Natural killer cell treated with Interleukin-12 subunit alpha and Interleukin-12 subunit beta and Interleukin-15 and Interleukin-18, amount 100 ng/mL, for 72 hours (primary cell): ENCODE measurements at regions not wholly inside any gene's neighbourhood (a gene's known extent, or its start where the extent isn't known, plus 50 kb on each side); places are given as distances from the start of the nearest gene placed in this dataset.

Experiments used
- ATAC-seq, 2 donors: fragments of 150-1000 bp; cut with Tn5 transposase in 1 of 2; sonication (Bioruptor Pico), chemical (Tn5 transposase) in 1 of 2; 2 replicates each; pipeline ENCODE4 v1.10.0; 2021
- DNase-seq: peaks from one replicate; pipeline ENCODE4 v3.0.0; 2022; ENCODE audit warnings: low spot score
- H3K27ac Mint-ChIP-seq, 2 donors: 1 replicate in 1 of 2; 2 replicates in 1 of 2; pipeline ENCODE4 v1.8.0; 2022; ENCODE audit warnings: mixed read lengths in 2 of 2, mild to moderate bottlenecking in 1 of 2, moderate library complexity in 1 of 2
- H3K27me3 Mint-ChIP-seq, 2 donors: 1 replicate in 1 of 2; 2 replicates in 1 of 2; pipeline ENCODE4 v1.8.0; 2022; ENCODE audit warnings: mixed read lengths in 2 of 2
- H3K36me3 Mint-ChIP-seq: one replicate; pipeline ENCODE4 v1.8.0; 2022; ENCODE audit warnings: mixed read lengths
- H3K4me1 Mint-ChIP-seq, 2 donors: 1 replicate in 1 of 2; 2 replicates in 1 of 2; pipeline ENCODE4 v1.8.0; 2022; ENCODE audit warnings: low read depth in 2 of 2, mixed read lengths in 2 of 2, mild to moderate bottlenecking in 1 of 2
- H3K4me3 Mint-ChIP-seq: one replicate; pipeline ENCODE4 v1.8.0; 2022; ENCODE audit warnings: mixed read lengths
- H3K9me3 Mint-ChIP-seq: 2 replicates; pipeline ENCODE4 v1.8.0; 2022; ENCODE audit warnings: mixed read lengths

GRCh38 chrX:145682518-145683298 lies 134.9 kb upstream of the SLITRK2 start:
- Mint-ChIP-seq H3K36me3 (no peaks in the 10 kb centered on the region), H3K4me1 (no peaks in the 10 kb centered on the region), H3K4me3 (no peak overlapping the region), H3K27me3 (no peaks in the 10 kb centered on the region), H3K27ac (no peak overlapping the region), H3K9me3 (peaks cover 6% of the 10 kb centered on the region)
- no peak for DNase-seq
- ATAC-seq: no peak

- Mint-ChIP-seq H3K36me3 (peaks cover 7% of the 10 kb centered on the region), H3K9me3 (no peaks in the 10 kb centered on the region), H3K27me3 (no peaks in the 10 kb centered on the region), H3K4me3 (no peak overlapping the region), H3K27ac (no peak overlapping the region), H3K4me1 (no peaks in the 10 kb centered on the region)
- DNase-seq: no peak
- ATAC-seq: no peak
Measured at GRCh38 chrX:145687146-145687545, 130.5 kb upstream of the SLITRK2 start.

- Mint-ChIP-seq H3K4me3 (no peak overlapping the region), H3K27ac (no peak overlapping the region), H3K4me1 (no peaks in the 10 kb centered on the region), H3K9me3 (no peaks in the 10 kb centered on the region), H3K27me3 (no peaks in the 10 kb centered on the region), H3K36me3 (peaks cover 13% of the 10 kb centered on the region)
- DNase-seq (no peak), ATAC-seq (no peak)
Measured at GRCh38 chrX:145687707-145688106, 129.9 kb upstream of the SLITRK2 start.

GRCh38 chrX:145694048-145694447 lies 123.6 kb upstream of the SLITRK2 start:
- Mint-ChIP-seq H3K27ac (no peak overlapping the region), H3K4me3 (no peak overlapping the region), H3K36me3 (peaks cover 17% of the 10 kb centered on the region), H3K27me3 (peaks cover 0 to 2% of the 10 kb centered on the region in 2 donors), H3K4me1 (no peaks in the 10 kb centered on the region), H3K9me3 (peaks cover 7% of the 10 kb centered on the region)
- ATAC-seq (no peak), DNase-seq (no peak)

- Mint-ChIP-seq H3K36me3 (no peaks in the 10 kb centered on the region), H3K4me1 (no peaks in the 10 kb centered on the region), H3K27ac (no peak overlapping the region), H3K4me3 (no peak overlapping the region), H3K9me3 (no peaks in the 10 kb centered on the region), H3K27me3 (no peaks in the 10 kb centered on the region)
- ATAC-seq: no peak
- no peak for DNase-seq
Measured at GRCh38 chrX:145715641-145716138, 101.9 kb upstream of the SLITRK2 start.

- ATAC-seq: no peak
- DNase-seq: no peak
- Mint-ChIP-seq H3K4me3 (no peak overlapping the region), H3K4me1 (no peaks in the 10 kb centered on the region), H3K9me3 (no peaks in the 10 kb centered on the region), H3K27ac (no peak overlapping the region), H3K36me3 (no peaks in the 10 kb centered on the region), H3K27me3 (no peaks in the 10 kb centered on the region)
Measured at GRCh38 chrX:145716226-145716625, 101.4 kb upstream of the SLITRK2 start.

- no peak for DNase-seq
- Mint-ChIP-seq H3K36me3 (no peaks in the 10 kb centered on the region), H3K4me3 (no peak overlapping the region), H3K9me3 (no peaks in the 10 kb centered on the region), H3K4me1 (no peaks in the 10 kb centered on the region), H3K27ac (no peak overlapping the region), H3K27me3 (no peaks in the 10 kb centered on the region)
- ATAC-seq: no peak
Measured at GRCh38 chrX:145727476-145727875, 90.2 kb upstream of the SLITRK2 start.

- Mint-ChIP-seq H3K27me3 (no peaks in the 10 kb centered on the region), H3K4me3 (no peak overlapping the region), H3K4me1 (no peaks in the 10 kb centered on the region), H3K27ac (no peak overlapping the region), H3K36me3 (no peaks in the 10 kb centered on the region), H3K9me3 (no peaks in the 10 kb centered on the region)
- DNase-seq (no peak), ATAC-seq (no peak)
Measured at GRCh38 chrX:145729635-145730034, 88.0 kb upstream of the SLITRK2 start.

- H3K27me3 Mint-ChIP-seq: no peaks in the 10 kb centered on the region
- DNase-seq: no peak
- H3K36me3 Mint-ChIP-seq: no peaks in the 10 kb centered on the region
- no peak for ATAC-seq
- no peaks in the 10 kb centered on the region for H3K4me1 Mint-ChIP-seq
- H3K27ac Mint-ChIP-seq: no peak overlapping the region
- no peak overlapping the region for H3K4me3 Mint-ChIP-seq
- H3K9me3 Mint-ChIP-seq: peaks cover 3% of the 10 kb centered on the region
Measured at GRCh38 chrX:145735036-145735435, 82.6 kb upstream of the SLITRK2 start.

GRCh38 chrX:145751943-145752342 lies 65.7 kb upstream of the SLITRK2 start:
- Mint-ChIP-seq H3K27ac (no peak overlapping the region), H3K4me3 (no peak overlapping the region), H3K9me3 (no peaks in the 10 kb centered on the region), H3K4me1 (no peaks in the 10 kb centered on the region), H3K36me3 (no peaks in the 10 kb centered on the region), H3K27me3 (no peaks in the 10 kb centered on the region)
- ATAC-seq (no peak), DNase-seq (no peak)
